ENCODE measurements at regions not wholly inside any gene's neighbourhood (a gene's known extent, or its start where the extent isn't known, plus 50 kb on each side); places are given as distances from the start of the nearest gene placed in this dataset.

- Histone ChIP-seq H4K20me1 (replicated peaks in 1 of 2; ENCODE audit: control insufficient read depth in 1 of 2, insufficient read depth in 2 of 2, low read length in 2 of 2) (no peaks in the 10 kb centered on the region), H3K79me1 (ENCODE audit: low read depth, low read length) (no peaks in the 10 kb centered on the region), H3K79me2 (ENCODE audit: control insufficient read depth in 1 of 2, insufficient read depth in 2 of 2, low read length in 2 of 2) (no peaks in the 10 kb centered on the region), H3K18ac (ENCODE audit: extremely low read depth, low read length) (no peak overlapping the region), H3K56ac (replicated peaks; ENCODE audit: insufficient read length, low read depth, low read length) (no peak overlapping the region), H3K23me2 (ENCODE audit: low read depth, low read length) (no peaks in the 10 kb centered on the region), H2AK5ac (ENCODE audit: low read depth, low read length) (no peak overlapping the region), H2BK12ac (ENCODE audit: low read depth, low read length) (no peak overlapping the region), H3K9me3 (ENCODE audit: insufficient read depth in 2 of 2, low read depth in 1 of 2, low read length in 1 of 2) (peaks cover 0 to 3% of the 10 kb centered on the region in 2 experiments; a peak in 2 of 4 replicates), H3K14ac (ENCODE audit: insufficient read length) (no peak overlapping the region), H3K9ac (replicated peaks in 1 of 4; ENCODE audit: extremely low read depth in 1 of 4, low read depth in 3 of 4, low read length in 3 of 4) (no peak overlapping the region), H3K23ac (ENCODE audit: insufficient read length) (no peak overlapping the region), H2AFZ (ENCODE audit: low read length) (no peak overlapping the region), H4K8ac (ENCODE audit: extremely low read depth, insufficient read depth, low read length) (no peak overlapping the region), H3K27me3 (replicated peaks in 1 of 4; ENCODE audit: control insufficient read depth in 3 of 4, extremely low read depth in 1 of 4, insufficient read depth in 3 of 4, low read length in 3 of 4) (no peaks in the 10 kb centered on the region), H3K4me3 (ENCODE audit: extremely low read depth in 1 of 4, insufficient read depth in 2 of 4, low read depth in 3 of 4, low read length in 4 of 4) (no peak overlapping the region), H2BK15ac (ENCODE audit: low read length) (no peak overlapping the region), H3K4ac (replicated peaks; ENCODE audit: insufficient read length, low read depth, low read length) (no peak overlapping the region), H2BK120ac (replicated peaks; ENCODE audit: low read depth, low read length) (no peak overlapping the region), H3K27ac (ENCODE audit: low read depth, low read length) (no peak overlapping the region), H3K4me2 (ENCODE audit: insufficient read depth in 1 of 2, low read depth in 2 of 2, low read length in 2 of 2) (no peak overlapping the region), H2BK5ac (ENCODE audit: low read depth, low read length) (no peak overlapping the region), H4K5ac (ENCODE audit: insufficient read length, low read depth, low read length) (no peak overlapping the region), H4K91ac (replicated peaks; ENCODE audit: insufficient read length, low read length) (no peak overlapping the region), H3K36me3 (ENCODE audit: control insufficient read depth in 2 of 4, insufficient read depth in 4 of 4, low read length in 3 of 4) (no peaks in the 10 kb centered on the region; a peak in 1 of 8 replicates), H3K4me1 (replicated peaks in 1 of 4; ENCODE audit: control insufficient read depth in 3 of 4, insufficient read depth in 4 of 4, low read length in 3 of 4) (no peaks in the 10 kb centered on the region), H2BK20ac (ENCODE audit: low read length) (no peak overlapping the region)
- FAIRE-seq: no peak
- ChIA-PET POLR2A (ENCODE audit: partially characterized antibody) (no interaction called here), CTCF (ENCODE audit: partially characterized antibody) (no interaction called here)
- WGBS, 2 experiments (ENCODE audit: extremely low coverage in 1 of 2, insufficient coverage in 1 of 2, insufficient read length in 1 of 2, insufficient replicate concordance in 2 of 2, low coverage in 1 of 2, low lambda C conversion rate in 2 of 2, missing lambda C conversion rate in 1 of 2): 93% methylated on average over 4 of the region's 4 CpGs; no CpG with 5 or more reads in 1 of the 2 experiments
- no peak for DNase-seq (ENCODE audit: low read depth in 1 of 2, low spot score in 2 of 2)
- no peak for TF ChIP-seq YY1 (IDR thresholded peaks at IDR 0.05; ENCODE audit: low read depth, low read length)
- no peak for TF ChIP-seq TCF12 (IDR thresholded peaks at IDR 0.05; ENCODE audit: low read depth, low read length)
- TF ChIP-seq TBP (IDR thresholded peaks at IDR 0.05; ENCODE audit: low read depth, low read length): no peak
- TF ChIP-seq BACH1 (IDR thresholded peaks at IDR 0.05; ENCODE audit: low read length): no peak
- no peak for TF ChIP-seq POU5F1 (IDR thresholded peaks at IDR 0.05; ENCODE audit: low read depth, low read length)
- no peak for TF ChIP-seq RAD21 (IDR thresholded peaks at IDR 0.05 in 1 of 2, conservative IDR thresholded peaks at IDR 0.05 in 1 of 2; ENCODE audit: low read depth in 2 of 2, low read length in 2 of 2)
- TF ChIP-seq CREB1 (IDR thresholded peaks at IDR 0.05): no peak
- TF ChIP-seq CTCF (IDR thresholded peaks at IDR 0.05; ENCODE audit: control extremely low read depth in 1 of 3, insufficient read depth in 1 of 3, low read depth in 1 of 3, low read length in 3 of 3): no peak
- no peak for TF ChIP-seq SAP30 (IDR thresholded peaks at IDR 0.05; ENCODE audit: insufficient read depth, insufficient replicate concordance, low read length)
- TF ChIP-seq ATF3 (IDR thresholded peaks at IDR 0.05; ENCODE audit: insufficient read depth, low read depth, low read length): no peak
- no peak for TF ChIP-seq EP300 (IDR thresholded peaks at IDR 0.05; ENCODE audit: borderline replicate concordance in 1 of 2, low read depth in 2 of 2, low read length in 2 of 2)
- no peak for TF ChIP-seq RXRA (IDR thresholded peaks at IDR 0.05; ENCODE audit: insufficient read depth, low read depth, low read length)
Measured at GRCh38 chr12:60441577-60441976, 845.7 kb downstream of the SLC16A7 start.
